Activated CD4-positive, alpha-beta T cell treated with anti-CD3 and anti-CD28 coated beads, Interleukin-2, Interleukin-4, amounts not matched to agents 100 ng/mL and 50 ng/mL, durations not matched to agents 16 hours and 8 hours (primary cell): ENCODE measurements at regions not wholly inside any gene's neighbourhood (a gene's known extent, or its start where the extent isn't known, plus 50 kb on each side); places are given as distances from the start of the nearest gene placed in this dataset.

ENCODE experiments used
- DNase-seq: peaks from one replicate; pipeline ENCODE4 v3.0.0-alpha.2; 2020; ENCODE audit warnings: low spot score

DNA sequence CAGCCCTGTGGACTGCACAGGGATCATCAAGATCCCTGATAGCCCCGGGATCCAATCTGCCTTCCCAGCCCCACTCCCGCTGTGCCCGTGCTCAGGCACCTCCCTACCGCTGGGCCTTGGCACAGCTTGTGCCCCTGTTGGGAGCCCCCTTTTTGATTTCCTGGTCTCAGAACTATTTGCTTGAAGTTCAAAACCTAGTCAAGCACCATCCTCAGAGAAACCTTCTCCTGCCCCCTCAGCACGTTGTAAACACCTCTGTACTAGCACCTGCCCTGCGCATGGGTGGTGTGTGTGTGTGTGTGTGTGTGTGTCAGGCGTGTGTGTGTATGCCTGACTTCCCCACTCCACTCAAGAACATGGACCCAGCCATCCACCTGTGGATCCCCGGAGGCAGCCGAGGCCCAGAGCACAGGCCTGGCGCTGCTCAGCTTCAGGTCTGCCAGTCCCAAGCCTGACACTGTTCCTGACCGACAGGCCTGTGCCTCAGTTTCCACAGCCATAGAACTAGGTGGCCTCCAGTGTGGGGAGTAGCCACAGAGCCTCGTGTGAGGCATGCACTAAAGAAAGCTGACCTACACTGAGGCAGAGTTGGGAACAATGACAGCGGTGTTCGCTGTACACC is 65.5 kb downstream of the ADRA2C start:
- no peak for DNase-seq

DNA sequence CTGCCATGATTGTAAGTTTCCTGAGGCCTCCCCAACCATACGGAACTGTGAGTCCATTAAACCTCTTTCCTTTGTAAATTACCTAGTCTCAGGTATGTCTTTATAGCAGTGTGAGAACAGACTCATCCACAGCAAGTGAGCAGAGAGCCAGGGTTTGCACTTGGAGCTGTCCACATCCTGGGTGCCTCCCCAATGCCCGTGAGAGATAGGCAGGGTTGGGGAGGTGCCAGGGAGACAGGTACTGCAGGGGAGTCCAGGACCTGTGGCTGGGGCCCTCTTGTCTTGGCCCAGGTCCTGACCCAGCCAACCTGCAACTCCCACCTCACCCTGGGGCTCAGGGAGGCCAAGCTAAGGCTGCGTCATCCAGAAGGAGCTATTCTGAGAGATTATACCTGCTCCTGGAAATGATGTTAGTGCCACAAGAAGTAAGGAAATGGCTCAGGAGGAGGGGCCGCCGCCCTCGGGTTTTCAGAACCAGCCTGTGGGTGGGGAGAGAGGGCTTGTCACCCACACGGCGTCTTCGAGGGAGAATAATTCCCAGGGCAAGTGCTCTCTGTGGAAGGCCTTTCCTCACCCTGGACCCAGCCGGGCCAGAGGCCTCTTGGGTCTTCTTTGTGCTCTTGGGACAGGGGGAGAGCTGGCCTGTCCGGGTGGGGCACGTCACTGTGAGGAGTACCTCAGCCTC is 66.5 kb downstream of the ADRA2C start:
- DNase-seq = no peak

DNA sequence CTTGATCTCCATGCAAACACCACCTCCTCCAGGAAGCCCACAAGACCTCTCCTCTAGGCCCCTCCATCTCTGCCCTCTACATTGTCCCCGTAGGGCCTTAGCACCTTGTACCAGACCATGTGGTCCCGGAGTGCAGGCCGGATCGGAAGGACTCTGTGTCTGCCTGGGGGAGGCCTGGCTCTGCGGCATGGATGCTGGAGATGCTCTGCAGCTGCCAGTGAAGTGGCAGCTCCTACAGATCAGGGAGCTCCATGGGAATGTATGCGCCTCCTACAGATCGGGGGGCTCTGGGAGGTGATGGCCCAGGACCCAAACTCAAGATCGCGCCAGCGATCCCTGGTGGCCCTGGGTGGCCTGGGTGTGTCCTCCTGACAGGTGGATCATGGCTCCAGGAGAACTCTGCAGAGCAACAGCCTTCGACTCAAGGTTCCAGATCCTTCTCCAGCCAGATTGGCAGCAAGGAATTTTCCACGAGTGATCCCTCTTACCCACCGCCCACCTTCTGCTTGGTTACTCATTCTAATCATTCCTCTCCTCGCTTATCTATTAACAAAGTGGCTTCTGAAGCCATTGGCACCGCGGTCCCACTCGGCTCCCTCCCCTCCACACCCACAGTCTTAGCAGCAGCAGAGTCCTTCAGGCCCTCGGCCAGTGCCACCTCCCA is 67.3 kb downstream of the ADRA2C start:
- no peak for DNase-seq

DNA sequence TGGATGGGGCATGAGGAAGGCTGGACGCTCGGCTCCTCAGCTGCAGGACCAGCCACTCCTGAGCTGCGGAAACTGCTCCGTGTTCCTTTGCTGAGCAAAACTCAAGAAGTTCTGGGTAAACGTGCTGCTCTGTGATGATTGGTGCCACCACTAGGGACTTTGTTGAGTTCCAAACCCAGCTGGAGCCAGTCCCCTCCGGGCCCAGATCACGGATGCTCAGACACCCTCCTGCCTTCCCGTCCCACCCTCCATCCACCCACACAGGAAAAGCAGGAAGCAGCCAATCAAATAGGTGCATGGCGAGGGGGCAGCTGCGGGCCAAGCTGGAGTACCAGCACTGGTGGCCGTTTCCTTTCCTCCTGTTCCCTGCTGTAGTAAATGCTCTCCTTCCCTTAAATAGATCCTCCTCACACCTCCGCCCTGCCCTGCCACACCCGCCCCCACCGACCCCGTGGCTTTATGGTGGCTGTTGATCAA is 68.0 kb downstream of the ADRA2C start:
- DNase-seq = no peak

DNA sequence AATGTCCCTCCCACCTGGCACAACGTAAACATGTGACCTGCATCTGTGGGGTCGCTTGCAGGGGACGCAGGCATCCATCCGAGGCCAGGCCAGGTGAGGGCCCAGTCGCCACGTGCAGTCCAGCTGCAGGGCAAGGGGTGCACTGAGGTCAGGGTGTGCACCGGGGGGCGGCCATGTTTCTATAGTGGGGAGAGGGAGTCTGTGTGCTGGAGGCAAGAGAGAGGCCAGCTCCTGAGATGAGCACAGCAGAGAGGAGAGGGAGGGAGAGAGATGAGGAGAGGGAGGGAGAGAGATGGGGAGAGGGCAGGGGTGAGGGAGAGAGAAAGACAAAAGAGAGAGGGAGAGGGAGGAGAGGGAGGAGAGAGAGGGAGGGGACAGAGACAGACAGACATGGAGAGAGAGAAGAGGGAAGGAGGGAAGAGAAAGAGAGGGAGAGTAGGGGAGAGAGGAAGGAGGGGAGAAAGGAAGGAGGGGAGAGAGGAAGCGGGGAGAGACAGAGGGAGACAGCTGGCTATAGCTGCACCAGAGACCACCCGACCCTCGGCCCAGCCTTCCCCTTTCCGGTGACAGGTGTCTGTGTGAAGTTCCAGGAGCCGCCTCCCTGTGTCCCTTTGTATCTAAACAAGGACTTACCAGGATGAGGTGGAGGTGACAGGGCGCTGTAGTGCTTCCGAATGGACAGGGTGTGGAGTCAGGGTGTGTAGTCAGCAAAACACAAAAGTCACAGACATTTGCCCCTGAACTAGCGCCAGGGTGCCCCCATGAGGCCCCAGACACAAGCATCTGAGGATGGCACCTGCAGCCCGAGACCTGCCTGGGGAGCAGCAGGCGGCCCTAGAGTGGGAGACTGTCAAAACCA is 68.7 kb downstream of the ADRA2C start:
- DNase-seq = no peak

DNA sequence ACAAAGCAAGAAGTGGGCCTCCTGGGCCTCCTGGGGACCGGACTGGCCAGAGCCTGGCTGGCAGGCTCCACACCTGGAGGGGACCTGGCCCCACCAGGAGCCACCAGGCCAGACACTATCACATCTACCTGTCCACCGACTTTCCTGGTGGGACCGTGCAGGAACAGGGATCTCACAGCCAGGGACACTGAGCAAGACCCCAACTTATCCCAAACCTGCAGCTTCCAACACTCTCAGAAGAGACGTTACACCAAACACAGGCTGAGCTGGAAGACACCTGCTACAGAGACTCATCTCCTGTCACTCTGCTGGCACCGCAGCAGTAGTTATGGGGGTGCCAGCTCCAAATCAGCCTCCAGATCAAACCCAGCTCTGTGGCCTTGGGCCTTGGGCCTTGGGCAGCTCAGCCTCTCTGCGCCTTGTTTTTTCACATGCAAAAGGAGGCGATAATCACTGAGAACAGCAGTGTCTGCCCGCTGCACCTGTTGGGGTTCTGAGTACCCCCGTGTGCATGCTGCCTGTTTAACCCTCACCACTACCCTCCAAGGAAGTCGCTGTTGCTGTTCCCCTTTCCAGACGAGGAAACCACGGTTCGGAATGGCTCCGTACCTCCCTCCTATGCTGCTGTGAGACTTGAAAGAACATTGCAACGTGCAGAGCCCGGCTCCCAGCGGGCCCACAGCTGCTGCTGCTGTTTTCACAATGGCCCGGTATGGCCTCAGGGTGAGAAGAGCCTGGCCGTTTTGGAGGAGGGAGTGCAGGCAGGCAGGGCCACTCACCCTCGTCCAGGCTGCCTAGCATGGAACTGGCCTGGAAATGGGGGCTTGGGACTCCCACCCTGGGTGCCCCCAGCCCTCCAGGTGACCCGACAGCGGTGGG is 69.6 kb downstream of the ADRA2C start:
- DNase-seq = no peak

DNA sequence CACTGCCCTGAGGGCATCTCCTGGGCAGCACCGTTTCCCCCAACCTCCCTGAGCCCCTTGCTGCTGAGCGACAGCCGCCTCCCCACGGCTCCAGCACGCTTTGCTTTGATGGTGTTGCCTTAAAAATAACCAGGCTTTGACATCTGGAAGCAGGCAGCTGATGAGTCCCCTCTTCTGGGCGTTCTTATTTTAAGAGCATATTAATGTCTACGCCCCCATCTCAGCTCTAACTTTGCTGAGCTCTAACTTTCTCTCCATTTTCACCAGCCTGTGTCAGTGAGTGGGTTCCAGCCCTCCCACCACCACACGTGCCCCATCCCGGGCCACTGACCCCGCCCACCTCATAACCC is 70.2 kb downstream of the ADRA2C start:
- DNase-seq = no peak

DNA sequence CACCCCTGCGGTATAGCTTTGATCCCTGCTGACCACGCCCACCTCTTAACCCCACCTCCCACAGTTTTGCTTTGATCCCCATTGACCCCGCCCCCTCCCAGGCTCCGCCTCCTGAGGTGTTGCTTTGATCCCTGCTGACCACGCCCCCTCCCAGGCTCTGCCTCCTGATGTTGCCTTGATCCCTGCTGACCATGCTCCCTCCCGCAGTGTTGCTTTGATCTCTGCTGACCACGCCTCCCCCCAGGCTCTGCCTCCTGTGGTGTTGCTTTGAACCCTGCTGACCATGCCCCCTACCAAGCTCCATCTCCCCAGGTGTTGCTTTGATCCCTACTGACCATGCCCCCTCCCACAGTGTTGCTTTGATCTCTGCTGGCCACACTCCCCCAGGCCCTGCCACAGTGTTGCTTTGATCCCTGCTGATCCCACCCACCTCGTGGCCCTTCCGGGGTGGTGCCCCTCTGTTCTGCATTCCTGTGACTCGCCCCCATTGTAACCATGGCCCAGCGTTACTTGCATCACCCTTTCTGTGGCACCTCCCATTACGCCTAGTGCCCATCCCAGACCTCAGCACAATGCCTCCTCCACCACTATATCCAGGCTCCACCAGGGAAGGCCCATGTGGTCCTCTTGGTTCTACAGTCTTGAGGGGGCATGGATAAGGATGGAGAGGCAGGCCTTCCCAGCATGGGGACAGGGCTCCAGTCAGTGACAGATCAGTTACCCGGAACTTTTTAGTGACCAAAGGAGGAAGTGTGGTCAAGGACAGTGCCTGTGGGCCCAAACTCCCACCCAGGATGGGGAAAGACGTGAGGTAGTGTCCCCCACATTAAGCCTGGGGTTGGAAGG is 70.8 kb downstream of the ADRA2C start:
- peak; percentile 22 for DNase-seq

DNA sequence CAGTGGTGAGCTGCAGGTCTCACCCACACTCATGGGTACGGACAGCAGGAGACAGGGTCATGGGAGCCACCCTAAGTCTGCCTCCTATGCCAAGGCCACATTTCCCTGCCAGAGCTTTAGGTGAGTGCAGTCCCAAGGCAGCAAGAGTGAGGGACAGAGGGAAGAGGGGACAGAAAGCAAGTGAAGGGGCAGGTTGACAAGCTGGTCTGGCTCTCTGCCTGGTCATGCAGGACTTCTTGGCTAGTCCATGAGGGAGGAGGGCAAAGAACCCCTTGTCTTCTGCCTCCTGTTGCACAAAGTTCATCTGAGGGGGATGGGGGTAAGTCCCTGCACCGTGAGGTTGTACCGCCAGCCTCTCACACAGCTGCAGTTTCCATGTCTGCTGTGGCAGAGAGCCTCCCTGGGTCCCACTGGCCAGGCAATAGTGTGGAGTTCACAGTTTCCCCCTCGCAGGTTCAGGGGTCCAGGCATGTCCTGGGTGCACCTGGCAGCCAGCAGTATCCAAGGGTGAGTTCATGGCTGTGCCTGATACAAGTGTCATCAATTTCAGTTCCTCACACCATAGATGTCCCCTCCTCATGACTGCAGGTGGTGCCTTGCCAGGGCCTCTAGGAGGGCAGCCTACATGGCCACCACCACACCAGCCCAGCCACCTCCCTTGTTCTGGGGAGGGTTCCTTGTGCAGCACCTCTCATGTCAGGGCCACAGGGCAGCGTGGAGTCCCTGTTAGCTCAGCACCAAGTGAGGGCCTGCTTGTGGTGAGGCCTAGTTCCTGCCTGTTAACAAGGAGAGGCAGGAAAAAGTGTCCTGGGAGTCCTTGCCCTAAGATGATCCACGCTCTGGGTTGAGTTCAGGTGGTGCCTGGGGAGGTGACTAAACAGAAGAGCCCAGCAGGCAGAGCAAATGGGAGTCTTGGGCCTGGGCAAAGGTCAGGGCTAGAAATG is 72.5 kb downstream of the ADRA2C start:
- DNase-seq = no peak

DNA sequence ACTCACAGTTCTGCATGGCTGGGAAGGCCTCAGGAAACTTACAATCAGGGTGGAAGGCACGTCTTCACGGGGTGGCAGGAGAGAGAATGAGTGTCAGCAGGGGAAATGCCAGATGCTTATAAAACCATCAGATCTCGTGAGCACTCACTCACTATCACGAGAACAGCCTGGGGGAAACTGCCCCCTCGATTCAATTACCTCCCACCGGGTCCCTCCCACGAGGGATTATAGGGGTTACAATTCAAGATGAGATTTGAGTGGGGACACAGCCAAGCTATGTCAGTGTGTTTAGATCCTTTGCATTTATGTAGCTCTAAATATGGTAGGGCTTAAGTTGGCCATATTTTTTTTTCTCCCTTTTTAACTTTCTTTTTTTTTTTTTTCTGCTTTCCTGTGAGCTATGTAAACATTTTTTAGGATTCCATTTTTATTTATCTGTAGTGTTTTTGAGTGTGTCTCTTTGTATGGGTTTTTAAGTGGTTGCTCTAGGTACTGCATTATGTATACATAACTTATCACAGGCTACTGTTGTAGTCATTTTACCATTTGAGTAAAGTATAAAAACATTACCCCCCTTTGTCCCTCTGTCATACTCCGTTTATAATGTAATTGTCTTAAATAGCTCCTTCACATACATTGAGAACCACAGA is 79.0 kb downstream of the ADRA2C start:
- no peak for DNase-seq

DNA sequence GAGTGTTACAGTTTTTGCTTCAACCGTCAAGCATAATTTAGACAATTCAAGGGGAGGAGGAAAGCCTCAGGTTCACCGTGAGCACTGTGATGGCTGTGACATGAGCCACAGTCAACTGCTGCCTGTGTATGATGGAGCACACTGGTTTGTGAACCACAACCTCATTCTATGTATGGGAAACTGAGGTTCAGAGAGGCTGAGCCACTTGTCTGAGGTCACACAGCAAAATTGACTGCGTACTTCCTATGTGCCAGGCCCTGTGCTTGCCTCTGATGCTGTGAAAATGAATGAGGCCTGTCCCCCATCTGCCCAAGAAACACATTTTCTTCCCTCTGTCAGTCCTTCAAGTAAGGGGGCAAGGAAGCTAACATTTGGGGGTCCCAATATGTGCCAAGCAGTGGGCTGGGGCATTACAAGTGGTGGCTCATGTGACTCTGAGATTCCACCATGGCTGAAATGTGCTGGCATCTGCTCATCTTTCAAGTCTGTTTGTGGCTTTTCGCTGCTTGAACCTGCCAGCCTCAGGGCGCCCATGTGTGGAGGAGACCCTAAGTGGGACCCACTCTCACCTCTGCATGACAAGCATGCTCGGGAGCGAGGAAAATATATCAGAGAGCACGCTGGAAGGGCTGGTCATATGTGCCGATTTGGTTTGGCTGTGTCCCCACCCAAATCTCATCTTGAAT is 79.7 kb downstream of the ADRA2C start:
- DNase-seq = no peak

DNA sequence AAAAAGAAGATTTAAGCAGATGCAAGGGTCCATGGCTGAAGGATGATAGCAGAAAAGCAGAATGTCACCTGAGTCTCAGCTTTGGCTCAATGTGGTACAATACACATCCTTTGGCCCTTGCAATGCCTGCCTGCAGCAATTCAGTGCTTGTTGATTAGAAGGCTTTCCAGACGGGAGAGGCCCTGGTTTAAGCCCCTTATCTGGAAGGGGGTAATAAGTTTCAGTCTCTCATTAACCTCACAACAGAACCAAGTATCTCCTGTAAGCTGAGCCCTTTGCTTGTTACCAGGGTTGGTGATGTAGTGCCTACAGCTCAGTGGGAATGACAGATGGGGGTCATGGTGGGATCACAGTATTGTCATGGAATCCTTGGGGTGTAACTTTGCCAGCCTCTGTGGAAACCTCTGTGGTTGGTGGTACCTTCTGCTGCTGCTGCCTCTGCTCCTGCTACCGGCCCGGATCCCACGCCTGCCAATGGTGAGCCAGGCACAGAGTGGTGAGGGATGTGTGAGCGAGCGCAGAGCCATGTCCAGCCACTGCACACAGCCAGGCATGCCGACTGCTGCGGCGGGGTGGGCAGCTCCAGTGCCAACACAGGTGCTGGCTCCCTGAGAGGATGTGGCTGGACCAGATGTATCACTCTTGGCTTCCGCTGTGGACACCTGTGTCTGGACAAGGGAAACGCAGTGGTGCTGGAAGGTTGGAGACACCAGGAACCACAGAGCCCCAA is 81.2 kb downstream of the ADRA2C start:
- no peak for DNase-seq

DNA sequence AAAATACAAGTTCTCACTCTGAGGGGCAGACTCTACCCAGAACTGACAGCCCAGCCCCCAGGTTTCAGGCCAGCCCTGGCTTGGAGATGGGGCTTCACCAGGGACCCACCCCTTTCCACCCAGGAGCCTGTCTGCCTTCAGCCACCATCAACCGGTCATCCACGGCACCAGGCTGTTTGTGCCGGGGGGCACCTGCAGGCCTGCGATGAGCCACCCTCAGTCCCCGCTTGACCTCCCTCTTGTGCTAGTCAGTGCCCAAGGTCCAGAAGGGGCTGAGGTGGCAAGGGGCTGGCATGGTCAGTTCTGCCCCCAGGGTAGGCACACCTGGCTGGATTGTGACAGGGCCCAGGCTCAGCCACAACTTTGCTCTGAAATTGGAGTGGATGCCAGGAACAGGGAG is 82.1 kb downstream of the ADRA2C start:
- DNase-seq = no peak

DNA sequence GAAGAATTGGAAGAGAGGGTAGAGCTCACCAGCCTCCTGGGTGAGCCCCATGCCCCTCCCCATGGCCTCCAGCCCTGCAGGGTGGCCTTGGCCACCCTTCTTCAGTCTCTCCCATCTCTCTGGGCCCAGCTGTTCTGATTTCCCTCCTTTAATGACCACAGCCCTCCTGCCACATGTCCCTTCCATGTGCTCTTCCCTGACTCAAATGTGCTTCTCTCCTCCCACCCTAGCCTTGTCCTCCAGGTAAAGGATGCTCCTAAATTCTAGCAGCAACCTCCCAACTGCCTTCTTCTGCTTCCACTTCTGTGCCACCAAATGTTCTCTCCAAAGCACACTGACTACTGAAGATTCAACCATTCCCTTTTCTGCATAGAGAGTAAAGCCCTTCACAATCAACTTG is 83.0 kb downstream of the ADRA2C start:
- no peak for DNase-seq

DNA sequence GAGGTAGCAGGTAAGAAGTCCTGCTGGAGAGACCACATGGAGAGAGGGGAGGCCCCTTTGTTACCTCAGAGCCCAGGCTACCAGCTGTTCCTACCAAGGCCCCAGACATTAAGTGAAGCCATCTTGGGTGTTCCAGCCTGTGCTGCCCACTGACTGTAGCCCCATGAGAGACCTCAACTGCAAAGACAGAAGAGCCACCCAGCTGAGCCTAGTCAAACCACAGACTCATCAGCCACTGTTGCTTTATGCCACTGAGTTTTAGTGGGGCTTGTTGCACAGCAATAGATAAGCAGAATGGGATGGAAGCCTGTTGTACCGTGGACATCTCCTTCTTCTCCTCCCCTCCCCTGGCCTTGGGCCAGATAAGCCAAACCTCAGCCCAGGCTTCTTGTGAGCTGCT is 83.9 kb downstream of the ADRA2C start:
- no peak for DNase-seq

DNA sequence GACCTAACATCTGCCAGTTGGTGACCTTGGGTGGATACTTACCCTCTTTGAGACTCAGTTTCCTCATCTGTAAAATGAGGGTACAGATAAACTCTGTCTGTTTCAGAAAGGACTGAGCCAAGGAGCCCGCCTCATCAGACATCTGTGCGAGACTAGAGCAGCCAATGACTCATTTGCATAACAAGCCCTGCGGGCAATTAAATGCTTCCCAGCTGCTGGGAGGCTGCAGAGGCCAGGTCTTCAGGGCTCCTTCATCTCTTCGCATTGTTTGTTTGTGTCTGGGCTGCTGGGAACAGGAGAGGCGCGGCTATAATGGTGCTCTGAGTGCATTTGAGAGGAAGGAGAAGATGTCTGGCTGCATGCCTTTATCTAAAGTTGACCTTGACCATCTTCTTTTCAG is 85.0 kb downstream of the ADRA2C start:
- DNase-seq = no peak

DNA sequence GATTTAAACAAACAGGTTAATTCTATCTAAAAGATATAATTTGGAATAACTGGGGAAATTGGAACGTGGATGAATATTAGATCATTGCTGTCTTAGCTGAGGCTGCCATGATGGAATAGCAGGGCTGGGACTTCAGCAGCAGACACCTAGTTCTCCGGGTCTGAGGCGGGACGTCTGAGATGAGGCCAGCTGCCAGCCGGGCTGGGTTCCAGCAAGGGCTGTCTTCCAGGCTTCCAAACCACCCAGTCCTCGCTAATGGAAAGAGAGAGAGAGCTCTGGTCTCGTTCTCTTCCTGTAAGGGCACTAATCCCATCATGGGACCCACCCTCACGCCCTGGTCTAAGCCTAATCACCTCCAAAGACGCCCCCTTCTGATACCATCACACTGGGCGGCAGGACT is 85.7 kb downstream of the ADRA2C start:
- DNase-seq = no peak

DNA sequence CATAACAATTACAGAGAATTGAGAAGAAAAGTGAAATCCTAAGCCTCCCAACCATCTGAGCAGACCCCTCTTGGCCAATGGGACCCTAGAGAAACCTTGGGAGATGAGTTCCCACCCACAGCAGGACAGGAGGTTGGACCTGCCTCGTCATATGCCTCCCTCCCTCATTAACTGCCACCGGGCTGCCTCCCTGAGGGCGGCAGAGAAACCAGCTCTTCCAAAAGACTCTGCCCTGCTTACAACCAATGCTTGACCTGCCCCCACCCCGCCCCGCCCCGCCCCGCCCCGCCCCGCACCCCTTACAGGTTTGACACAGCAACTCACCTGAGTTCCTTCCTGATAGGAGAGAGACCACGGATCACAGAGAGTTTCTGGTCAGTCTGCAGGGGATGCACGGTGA is 86.1 kb downstream of the ADRA2C start:
- DNase-seq = no peak
